K562 (cell line): ENCODE measurements at regions not wholly inside any gene's neighbourhood (a gene's known extent, or its start where the extent isn't known, plus 50 kb on each side); places are given as distances from the start of the nearest gene placed in this dataset.

ENCODE experiments used
- ATAC-seq: fragments of 200-7000 bp; cut with Tn5 transposase; 3 replicates; pipeline ENCODE4 v1.9.1; 2020; ENCODE audit warnings: moderate library complexity
- BruUV-seq: library from RNA; stranded (reverse); fragments of 400-500 nt; replicated peaks from 2 replicates; lab custom pipeline; 2021; lab: Mats Ljungman, UMichigan
- CTCF ChIA-PET: fragments of 300-600 bp; formaldehyde crosslinking; extraction: SDS; loops from one replicate; lab custom pipeline; 2021; ENCODE audit warnings: low intra/inter-chr PET ratio; lab: Yijun Ruan, JAX
- POLR2A ChIA-PET: fragments of 300-600, 350-650 bp; sonication (Branson Sonifier 250); formaldehyde crosslinking; extraction: SDS; loops from one replicate; lab custom pipeline; 2021; ENCODE audit warnings: antibody characterized with exemption, inconsistent platforms; lab: Yijun Ruan, JAX
- DNase-seq, 4 experiments: peaks; one replicate each; pipeline versions ENCODE4 v3.0.0 to v3.0.0-alpha.2; 2011 to 2018; ENCODE audit warnings: low spot score in 3 of 4, mixed read lengths in 3 of 4; ENCODE audit errors: extremely low read depth in 1 of 4
- FAIRE-seq: peaks from 2 replicates; lab custom pipeline; 2011; peaks lifted over from hg19 to GRCh38; lab: Jason Lieb, UNC
- H2AFZ ChIP-seq: 2 replicates; pipeline ENCODE4 v1.6.0; 2011; ENCODE audit warnings: low read depth, low read length, control low read depth, inconsistent platforms
- H3K27ac ChIP-seq: fragments of 200-600 bp; 3 replicates; pipeline ENCODE4 v1.8.0; 2011; ENCODE audit warnings: low read depth, mild to moderate bottlenecking, control low read depth, inconsistent platforms, low read length, moderate library complexity, mixed read lengths; ENCODE audit errors: extremely low read depth
- H3K27me3 ChIP-seq, 2 experiments: fragments of 300-600 bp in 1 of 2; 2 replicates in 1 of 2; 3 replicates in 1 of 2; pipeline versions ENCODE4 v1.6.0 to v1.8.0; 2011; ENCODE audit warnings: inconsistent platforms in 2 of 2, low read length in 2 of 2, mild to moderate bottlenecking in 1 of 2, mixed read lengths in 1 of 2, moderate library complexity in 1 of 2; ENCODE audit not compliant: control insufficient read depth in 2 of 2, insufficient read depth in 2 of 2
- H3K36me3 ChIP-seq: fragments of 300-600 bp; 3 replicates; pipeline ENCODE4 v1.8.0; 2011; ENCODE audit warnings: mild to moderate bottlenecking, low read length, inconsistent platforms; ENCODE audit not compliant: control insufficient read depth, insufficient read depth
- H3K4me1 ChIP-seq, 2 experiments: fragments of 200-600 bp in 1 of 2; replicated peaks in 1 of 2; 2 replicates in 1 of 2; 3 replicates in 1 of 2; pipeline versions ENCODE4 v1.5.1 to v1.8.0; 2011; ENCODE audit warnings: inconsistent platforms in 2 of 2, low read length in 2 of 2, mild to moderate bottlenecking in 1 of 2, mixed read lengths in 1 of 2, moderate library complexity in 1 of 2; ENCODE audit not compliant: control insufficient read depth in 2 of 2, insufficient read depth in 2 of 2
- H3K4me2 ChIP-seq: 2 replicates; pipeline ENCODE4 v1.6.1; 2011; ENCODE audit warnings: low read length, control low read depth, inconsistent platforms, mixed read lengths; ENCODE audit not compliant: insufficient read depth
- H3K4me3 ChIP-seq: fragments of 200-600 bp; sonication (generic), shearing (Covaris generic); 2 replicates; pipeline ENCODE4 v1.5.1; 2016; ENCODE audit warnings: control low read depth, inconsistent platforms
- H3K79me2 ChIP-seq: fragments of 200-600 bp; 3 replicates; pipeline ENCODE4 v1.8.0; 2011; ENCODE audit warnings: low read length, inconsistent platforms; ENCODE audit not compliant: control insufficient read depth, insufficient read depth
- H3K9ac ChIP-seq, 2 experiments: 2 replicates each; pipeline versions ENCODE4 v1.6.0 to v1.6.1; 2011; ENCODE audit warnings: low read depth in 2 of 2, low read length in 2 of 2, control low read depth in 1 of 2, inconsistent platforms in 1 of 2, mild to moderate bottlenecking in 1 of 2, mixed read lengths in 1 of 2; ENCODE audit not compliant: insufficient read depth in 1 of 2
- H3K9me1 ChIP-seq: one replicate; pipeline ENCODE4 v1.6.0; 2011; ENCODE audit warnings: inconsistent platforms, mild to moderate bottlenecking, low read length, moderate library complexity; ENCODE audit not compliant: control insufficient read depth, insufficient read depth
- H3K9me3 ChIP-seq: replicated peaks from 2 replicates; pipeline ENCODE4 v1.5.1; 2011; ENCODE audit warnings: low read depth, low read length, inconsistent platforms; ENCODE audit not compliant: control insufficient read depth, insufficient read depth
- H4K20me1 ChIP-seq: replicated peaks from 2 replicates; pipeline ENCODE4 v1.6.1; 2011; ENCODE audit warnings: low read length, inconsistent platforms, mixed read lengths; ENCODE audit not compliant: control insufficient read depth, insufficient read depth
- BACH1 ChIP-seq: fragments of 200-800 bp; sonication (Bioruptor generic); IDR thresholded peaks from 2 replicates; pipeline ENCODE4 v1.6.1; 2016; ENCODE audit warnings: missing genetic modification characterization, missing compliant biosample characterization
- CBFA2T3 ChIP-seq: fragments of 450-650 bp; IDR thresholded peaks from 2 replicates; pipeline ENCODE4 v1.6.1; 2017
- ETV5 ChIP-seq: sonication (generic); formaldehyde crosslinking; IDR thresholded peaks from 2 replicates; pipeline ENCODE4 v1.4.0; 2020; ENCODE audit warnings: low read depth, mild to moderate bottlenecking, missing genetic modification reagents
- MEIS2 ChIP-seq: fragments of 450-650 bp; IDR thresholded peaks from 2 replicates; pipeline ENCODE4 v1.6.1; 2014; ENCODE audit warnings: mild to moderate bottlenecking; ENCODE audit not compliant: partially characterized antibody
- PHF21A ChIP-seq: fragments of 450-650 bp; IDR thresholded peaks from 2 replicates; pipeline ENCODE4 v1.6.1; 2017; ENCODE audit warnings: low read depth, borderline replicate concordance
- TAF15 ChIP-seq: fragments of 200-400 bp; formaldehyde crosslinking; IDR thresholded peaks from 2 replicates; pipeline ENCODE4 v1.6.1; 2017; ENCODE audit warnings: mild to moderate bottlenecking, low read depth, low read length, moderate library complexity
- ZBTB7A ChIP-seq: IDR thresholded peaks from 2 replicates; pipeline ENCODE4 v1.6.1; 2011; ENCODE audit warnings: low read depth, mild to moderate bottlenecking, low read length, moderate library complexity, borderline replicate concordance; ENCODE audit not compliant: control insufficient read depth
- ZNF507 ChIP-seq: conservative IDR thresholded peaks from 2 replicates; pipeline ENCODE4 v1.6.1; 2017; ENCODE audit warnings: missing genetic modification characterization, missing compliant biosample characterization
- ZNF57 ChIP-seq: fragments of 450-650 bp; formaldehyde crosslinking; IDR thresholded peaks from 2 replicates; pipeline ENCODE4 v1.4.0; 2020; ENCODE audit warnings: mild to moderate bottlenecking, moderate library complexity
- ZNF830 ChIP-seq: fragments of 250-450 bp; sonication (Bioruptor Pico); IDR thresholded peaks from 2 replicates; pipeline ENCODE4 v1.5.0; 2021; ENCODE audit warnings: mild to moderate bottlenecking
- WGBS: fragments of 100-300 bp; shearing (Covaris generic); methylation state at CpG from one replicate; pipeline ENCODE4 v1.1.6; 2016; ENCODE audit warnings: low coverage, mixed read lengths; ENCODE audit not compliant: insufficient coverage; ENCODE audit errors: missing lambda C conversion rate; 5-methylcytosine and 5-hydroxymethylcytosine counted together
- in situ Hi-C: fragments of 300-500 bp; cut with MboI; formaldehyde crosslinking; loops from 4 replicates; pipeline ENCODE4 v1.15.0; 2018; ENCODE audit warnings: inconsistent platforms, mixed read lengths
- intact Hi-C: fragments of 100-400 bp; cut with micrococcal nuclease; formaldehyde crosslinking; loops from 2 replicates; pipeline ENCODE4 v1.14.2; 2022
- TF ChIP-seq, protein P1 (sequence below): fragments of 250-450 bp; sonication (Bioruptor Pico); IDR thresholded peaks from 2 replicates; pipeline ENCODE4 v1.4.0; 2020; ENCODE audit warnings: mild to moderate bottlenecking, moderate library complexity

DNA sequence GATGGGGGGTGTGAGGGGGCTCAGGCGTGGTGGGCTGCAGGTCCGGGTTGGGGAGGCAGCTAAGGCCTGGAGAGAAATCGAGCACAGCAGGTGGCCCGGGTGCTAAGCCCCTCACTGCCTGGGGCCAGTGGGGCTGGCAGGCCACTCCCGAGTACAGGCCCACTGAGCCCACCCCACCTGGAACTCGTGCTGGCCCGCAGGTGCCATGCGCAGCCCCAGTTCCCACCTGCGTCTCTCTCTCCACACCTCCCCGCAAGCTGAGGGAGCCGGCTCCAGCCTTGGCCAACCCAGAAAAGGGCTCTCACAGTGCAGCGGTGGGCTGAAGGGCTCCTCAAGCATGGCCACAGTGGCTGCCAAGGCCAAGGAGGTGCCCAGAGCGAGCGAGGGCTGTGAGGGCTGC is 1047.1 kb upstream of the ADGRL4 start:
- no peaks in the 10 kb centered on the region for H3K9me3 ChIP-seq

DNA sequence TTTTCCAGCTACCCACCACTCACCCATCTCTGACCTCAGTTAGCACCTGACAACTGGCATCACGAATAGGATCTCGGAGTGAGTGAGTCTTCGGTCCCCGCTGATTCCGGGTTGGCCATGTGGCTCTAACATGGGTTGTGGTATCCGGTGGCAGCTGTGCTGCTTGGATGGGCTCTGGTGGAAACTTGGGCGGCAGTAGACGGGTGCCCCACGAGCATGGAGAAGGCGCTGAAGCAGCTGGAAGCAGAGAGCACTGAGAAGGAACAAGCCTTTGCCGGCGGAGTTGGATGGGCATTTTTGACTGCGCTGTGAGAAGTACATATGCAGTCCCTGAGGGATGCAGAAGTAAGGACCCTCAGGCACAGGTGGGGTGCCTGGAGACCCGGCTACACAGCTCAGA is 1044.0 kb upstream of the ADGRL4 start:
- Histone ChIP-seq H3K27me3 (no peaks in the 10 kb centered on the region), H3K4me1 (no peaks in the 10 kb centered on the region), H3K4me3 (no peak overlapping the region), H4K20me1 (no peaks in the 10 kb centered on the region), H3K4me2 (no peak overlapping the region), H3K36me3 (no peaks in the 10 kb centered on the region), H3K9ac (no peak overlapping the region), H3K79me2 (no peaks in the 10 kb centered on the region), H3K9me1 (no peaks in the 10 kb centered on the region), H2AFZ (no peak overlapping the region), H3K9me3 (no peaks in the 10 kb centered on the region), H3K27ac (no peak overlapping the region)
- intact Hi-C loops (no loop called here), in situ Hi-C loops (no loop called here)
- ChIA-PET POLR2A (no interaction called here), CTCF (no interaction called here)
- DNase-seq (no peak), FAIRE-seq (no peak), ATAC-seq (no peak)
- WGBS: 4% methylated on average over 13 of the region's 14 CpGs
- no TSS peak for BruUV-seq
- TF ChIP-seq ZNF57: no peak
- no peak for TF ChIP-seq MEIS2
- no peak for TF ChIP-seq CBFA2T3
- no peak for TF ChIP-seq TAF15

More for the DNA sequence above, 1047.1 kb upstream of the ADGRL4 start:
- Histone ChIP-seq H3K9me1 (no peaks in the 10 kb centered on the region), H3K4me1 (no peaks in the 10 kb centered on the region), H3K9ac (no peak overlapping the region), H3K4me3 (no peak overlapping the region), H4K20me1 (no peaks in the 10 kb centered on the region), H3K4me2 (no peak overlapping the region), H3K27ac (no peak overlapping the region), H3K79me2 (no peaks in the 10 kb centered on the region), H3K27me3 (no peaks in the 10 kb centered on the region), H3K36me3 (no peaks in the 10 kb centered on the region), H2AFZ (no peak overlapping the region)
- 12% methylated on average over 12 of the region's 14 CpGs for WGBS
- FAIRE-seq (no peak), ATAC-seq (no peak), DNase-seq (no peak)
- CTCF ChIA-PET: no interaction called here
- TF ChIP-seq BACH1: no peak
- no peak for TF ChIP-seq ZBTB7A
- TF ChIP-seq, protein P1, sequence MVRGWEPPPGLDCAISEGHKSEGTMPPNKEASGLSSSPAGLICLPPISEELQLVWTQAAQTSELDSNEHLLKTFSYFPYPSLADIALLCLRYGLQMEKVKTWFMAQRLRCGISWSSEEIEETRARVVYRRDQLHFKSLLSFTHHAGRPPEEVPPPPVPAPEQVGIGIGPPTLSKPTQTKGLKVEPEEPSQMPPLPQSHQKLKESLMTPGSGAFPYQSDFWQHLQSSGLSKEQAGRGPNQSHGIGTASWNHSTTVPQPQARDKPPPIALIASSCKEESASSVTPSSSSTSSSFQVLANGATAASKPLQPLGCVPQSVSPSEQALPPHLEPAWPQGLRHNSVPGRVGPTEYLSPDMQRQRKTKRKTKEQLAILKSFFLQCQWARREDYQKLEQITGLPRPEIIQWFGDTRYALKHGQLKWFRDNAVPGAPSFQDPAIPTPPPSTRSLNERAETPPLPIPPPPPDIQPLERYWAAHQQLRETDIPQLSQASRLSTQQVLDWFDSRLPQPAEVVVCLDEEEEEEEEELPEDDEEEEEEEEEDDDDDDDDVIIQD (CRISPR knock-in tag): no peak
- TF ChIP-seq PHF21A: no peak
- TF ChIP-seq ETV5 (CRISPR knock-in tag): no peak
- TF ChIP-seq ZNF507 (tag): no peak
- no peak for TF ChIP-seq ZNF830 (CRISPR knock-in tag)
- BruUV-seq: no TSS peak
- in situ Hi-C loops: no loop called here
- POLR2A ChIA-PET: no interaction called here
- intact Hi-C loops: no loop called here
